ENCODE measurements at regions not wholly inside any gene's neighbourhood (a gene's known extent, or its start where the extent isn't known, plus 50 kb on each side); places are given as distances from the start of the nearest gene placed in this dataset.

GRCh38 chr1:30345491-30346130 lies 377.8 kb downstream of the MATN1 start:
- DNase-seq = no peak

- DNase-seq = no peak
Measured at GRCh38 chr1:30343562-30343961, 379.8 kb downstream of the MATN1 start.

DNA sequence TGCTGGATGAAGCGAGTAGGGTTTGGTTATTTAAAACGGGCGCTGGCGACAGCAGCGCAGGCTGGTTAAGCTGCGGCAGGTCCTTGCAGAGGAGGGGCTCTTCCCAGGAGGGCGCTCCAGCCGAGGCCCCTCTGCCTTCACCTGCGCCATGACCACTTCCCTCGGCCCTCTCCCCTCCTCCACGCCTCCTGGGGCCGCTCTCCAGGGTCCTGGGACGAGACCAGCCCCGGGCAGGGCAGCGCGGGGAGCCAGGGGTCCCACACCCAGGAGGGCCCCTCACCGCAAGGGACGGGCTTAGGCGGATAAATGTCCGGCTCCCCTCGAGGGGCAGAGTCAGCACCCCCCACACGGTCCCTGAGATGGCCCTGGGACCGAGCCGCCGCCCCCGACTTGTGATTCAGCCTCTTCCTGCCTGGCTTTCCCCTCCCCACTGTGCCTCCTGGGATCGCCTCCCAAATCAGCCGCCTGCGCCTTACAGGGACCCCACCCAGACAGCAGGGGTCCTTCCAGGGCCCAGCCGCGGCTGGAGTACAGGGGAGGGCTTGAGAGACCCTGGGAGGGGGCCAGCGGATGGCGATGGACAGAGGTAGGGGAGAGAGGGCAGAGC lies 380.7 kb downstream of the MATN1 start:
- DNase-seq = no peak

- no peak for DNase-seq
Measured at GRCh38 chr1:30340934-30341333, 382.5 kb downstream of the MATN1 start.

- DNase-seq = no peak
Measured at GRCh38 chr1:30339866-30340265, 383.5 kb downstream of the MATN1 start.

DNA sequence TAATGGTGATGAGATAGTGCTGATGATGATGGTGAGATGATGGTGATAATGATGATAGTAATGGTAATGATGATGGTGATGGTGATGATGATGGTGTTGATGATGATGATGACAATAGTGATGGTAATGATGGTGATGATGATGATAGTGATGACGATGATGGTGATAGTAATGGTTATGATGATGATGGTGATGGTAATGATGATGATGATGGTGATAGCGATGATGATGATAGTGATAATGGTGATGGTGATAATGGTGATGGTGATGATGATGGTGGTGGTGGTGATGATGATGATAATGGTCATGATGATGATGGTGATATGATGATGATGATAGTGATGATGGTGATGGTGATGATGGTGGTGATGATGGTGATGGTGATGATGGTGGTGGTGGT lies 384.6 kb downstream of the MATN1 start:
- DNase-seq = no peak

- no peak for DNase-seq
Measured at GRCh38 chr1:30337324-30337620, 386.1 kb downstream of the MATN1 start.

DNA sequence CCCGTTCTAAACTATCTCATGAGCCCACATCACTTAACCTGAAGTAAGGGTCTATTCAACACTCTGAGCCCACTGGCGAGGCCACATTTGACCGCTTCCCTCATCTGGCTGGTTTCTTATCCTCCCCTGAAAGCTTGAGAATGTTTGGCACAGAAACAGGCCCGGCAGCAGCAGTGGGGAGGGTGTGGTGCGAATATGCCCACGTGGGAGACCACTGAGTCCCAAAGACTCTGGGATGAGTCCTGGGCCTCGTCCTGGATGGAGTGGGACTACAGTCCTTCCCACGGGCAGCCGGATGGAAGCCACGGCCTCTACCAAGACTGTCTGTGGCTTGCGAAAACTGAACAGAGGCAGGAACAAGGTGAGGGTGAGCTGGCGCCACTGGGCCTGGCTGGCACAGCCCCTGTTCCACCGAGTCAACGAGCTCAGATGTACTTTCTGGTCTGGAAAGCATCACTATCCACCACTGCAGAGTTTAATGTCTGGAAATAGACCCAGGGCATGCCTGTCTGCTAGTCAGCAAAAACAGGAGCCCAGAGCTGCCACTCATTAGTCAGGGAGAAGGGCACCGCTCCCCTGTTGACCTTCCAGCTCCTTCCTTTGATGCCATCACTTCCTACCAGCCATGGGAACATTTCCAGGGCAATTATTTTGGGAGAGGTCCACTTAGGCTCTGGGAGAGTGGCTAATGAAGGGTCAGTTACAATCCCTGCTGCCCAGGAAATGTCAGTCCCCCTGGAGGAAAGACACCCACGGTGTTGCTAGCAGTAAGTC lies 386.6 kb downstream of the MATN1 start:
- DNase-seq = no peak

DNA sequence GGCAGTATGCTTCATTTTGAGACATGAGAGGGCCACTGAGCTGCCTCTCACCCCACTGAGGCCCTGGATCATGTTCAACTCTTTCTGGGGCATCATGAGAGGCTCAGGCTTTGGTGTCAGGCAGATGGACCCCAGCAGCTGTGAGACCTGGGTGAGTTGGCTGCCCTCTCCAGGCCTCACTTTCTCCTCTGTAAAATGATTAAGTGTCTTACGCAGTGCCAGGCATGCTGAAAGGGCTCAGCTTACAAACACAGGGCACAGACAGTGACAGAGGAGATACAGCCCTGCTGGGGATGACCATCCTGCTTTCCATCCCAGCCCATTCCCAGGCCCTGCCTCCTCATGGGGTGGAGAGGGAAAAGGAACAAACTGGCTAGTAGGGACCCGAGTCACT lies 387.4 kb downstream of the MATN1 start:
- DNase-seq = no peak

DNA sequence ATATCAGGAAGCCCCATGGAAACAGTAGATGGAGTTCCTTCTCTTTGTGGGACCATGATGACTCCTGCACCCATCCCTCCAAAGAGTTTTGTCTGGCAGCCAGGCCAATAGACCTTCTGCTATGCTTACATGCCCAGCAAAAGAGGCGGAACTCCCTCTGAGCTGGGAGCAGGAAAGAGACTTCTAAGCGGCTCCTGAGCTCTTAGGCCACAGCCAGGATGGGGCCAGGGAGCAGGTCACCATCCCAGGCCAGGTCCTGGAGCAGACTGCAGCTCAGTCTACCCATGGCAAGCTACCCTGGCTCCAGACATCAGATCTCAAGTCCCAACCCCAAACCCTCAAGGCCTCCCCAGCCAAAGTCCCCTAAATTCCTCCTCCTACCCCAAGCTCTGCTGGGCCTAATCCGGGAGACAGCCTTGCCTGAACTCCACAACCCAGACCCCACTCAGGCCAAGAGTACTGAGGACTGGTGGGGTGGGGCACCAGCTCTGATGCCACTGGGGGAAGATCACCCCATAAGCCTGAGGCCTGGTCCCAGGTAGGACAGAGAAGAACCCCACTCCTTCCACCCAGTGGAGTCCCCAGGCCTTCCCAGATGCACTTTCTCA lies 387.9 kb downstream of the MATN1 start:
- DNase-seq = no peak

- no peak for DNase-seq
Measured at GRCh38 chr1:30334767-30335166, 388.6 kb downstream of the MATN1 start.

DNA sequence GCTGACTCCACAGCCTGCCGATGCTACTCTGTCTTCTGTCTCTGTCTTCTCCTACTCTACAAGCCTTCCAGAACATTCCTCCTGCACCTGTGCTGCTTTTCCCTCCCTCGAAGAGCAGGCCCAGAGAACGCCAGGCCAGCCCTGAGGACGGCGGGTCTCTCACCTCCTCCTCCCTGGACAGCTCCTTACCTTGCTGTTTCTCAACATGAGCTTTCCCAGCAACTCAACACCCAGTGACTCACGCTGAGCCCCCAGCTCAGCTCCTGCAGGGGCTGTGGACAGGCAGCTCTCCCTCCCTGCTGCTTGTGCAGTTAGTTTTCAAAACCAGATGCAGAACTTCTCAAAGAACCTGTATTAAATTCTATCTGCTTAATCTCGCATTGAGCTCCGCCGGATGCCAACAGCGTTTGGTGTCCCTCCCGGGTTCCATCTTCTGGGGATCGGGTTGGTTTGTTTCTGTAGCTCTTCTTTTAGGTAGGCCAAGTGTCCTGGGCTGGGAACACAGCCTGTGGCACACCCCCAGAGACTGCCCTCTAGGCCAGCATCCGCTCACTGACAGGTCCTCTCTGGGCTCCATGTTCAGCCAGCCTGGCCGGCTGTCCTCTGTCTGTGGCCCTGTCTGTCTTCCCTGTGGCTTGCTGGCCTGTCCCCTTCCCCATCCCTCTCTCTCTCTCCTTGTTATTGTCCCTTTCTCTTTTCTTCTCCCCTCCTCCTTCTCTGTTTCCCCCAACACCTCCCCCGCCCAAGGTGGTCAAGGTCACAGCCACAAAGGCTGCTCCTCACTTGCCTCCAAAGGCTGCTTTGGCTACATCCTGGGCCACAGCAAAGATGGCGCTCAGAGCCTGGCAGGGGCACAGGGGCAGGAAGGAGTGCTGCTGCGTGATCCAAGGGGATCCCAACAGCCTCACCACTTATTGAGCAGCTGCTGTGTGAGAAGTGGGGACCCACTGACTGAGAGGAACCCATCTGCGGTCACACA lies 391.0 kb downstream of the MATN1 start:
- DNase-seq = no peak

DNA sequence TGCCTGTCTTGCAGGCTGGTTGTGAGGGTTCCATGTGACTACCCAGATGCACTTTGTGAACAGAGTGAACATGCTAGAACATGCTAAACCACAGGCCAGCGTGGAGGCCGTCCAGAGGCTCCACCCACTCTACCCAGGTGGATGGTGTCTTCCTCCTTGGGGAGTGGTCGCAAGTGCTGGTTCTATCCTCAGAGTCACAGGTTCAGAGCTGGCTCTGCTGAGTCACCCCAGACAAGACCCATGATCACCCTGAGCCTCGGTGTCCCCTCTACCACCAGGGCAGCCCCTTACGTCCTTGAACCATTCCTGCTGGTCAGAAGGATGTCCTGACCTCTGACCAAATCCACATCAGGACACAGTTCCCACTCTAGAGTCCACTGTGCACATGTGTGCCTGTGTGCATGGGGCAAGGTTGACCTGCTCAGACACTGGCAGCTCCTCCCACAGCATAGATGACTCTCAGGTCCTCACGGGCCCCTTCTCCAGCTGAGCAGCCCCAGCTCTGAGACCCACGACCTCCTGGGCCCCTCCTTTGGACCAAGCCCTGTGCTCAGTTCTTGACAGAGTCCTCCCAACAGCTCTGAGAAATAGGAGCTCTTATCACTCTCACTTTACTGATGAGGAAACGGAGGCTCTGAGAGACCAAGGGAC lies 391.8 kb downstream of the MATN1 start:
- DNase-seq = no peak

DNA sequence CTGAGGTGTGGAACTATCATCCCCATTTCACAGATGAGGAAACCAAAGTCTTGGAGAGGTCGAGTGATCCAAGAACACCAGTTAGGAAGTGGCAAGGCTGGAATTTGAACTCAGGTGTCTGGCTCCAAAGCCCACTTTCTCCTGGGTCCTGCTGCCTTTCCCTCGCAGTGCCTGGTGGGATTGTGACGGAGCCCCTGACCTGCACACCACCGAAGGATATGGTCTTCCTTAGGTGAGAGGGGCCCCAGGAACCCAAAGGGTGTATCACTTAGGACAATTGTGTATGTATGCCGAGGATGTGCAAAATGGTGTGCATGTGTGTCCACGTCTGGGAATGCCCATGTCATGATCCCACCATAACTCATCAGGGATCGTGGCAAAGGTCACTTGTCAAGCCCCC lies 392.7 kb downstream of the MATN1 start:
- DNase-seq = no peak

DNA sequence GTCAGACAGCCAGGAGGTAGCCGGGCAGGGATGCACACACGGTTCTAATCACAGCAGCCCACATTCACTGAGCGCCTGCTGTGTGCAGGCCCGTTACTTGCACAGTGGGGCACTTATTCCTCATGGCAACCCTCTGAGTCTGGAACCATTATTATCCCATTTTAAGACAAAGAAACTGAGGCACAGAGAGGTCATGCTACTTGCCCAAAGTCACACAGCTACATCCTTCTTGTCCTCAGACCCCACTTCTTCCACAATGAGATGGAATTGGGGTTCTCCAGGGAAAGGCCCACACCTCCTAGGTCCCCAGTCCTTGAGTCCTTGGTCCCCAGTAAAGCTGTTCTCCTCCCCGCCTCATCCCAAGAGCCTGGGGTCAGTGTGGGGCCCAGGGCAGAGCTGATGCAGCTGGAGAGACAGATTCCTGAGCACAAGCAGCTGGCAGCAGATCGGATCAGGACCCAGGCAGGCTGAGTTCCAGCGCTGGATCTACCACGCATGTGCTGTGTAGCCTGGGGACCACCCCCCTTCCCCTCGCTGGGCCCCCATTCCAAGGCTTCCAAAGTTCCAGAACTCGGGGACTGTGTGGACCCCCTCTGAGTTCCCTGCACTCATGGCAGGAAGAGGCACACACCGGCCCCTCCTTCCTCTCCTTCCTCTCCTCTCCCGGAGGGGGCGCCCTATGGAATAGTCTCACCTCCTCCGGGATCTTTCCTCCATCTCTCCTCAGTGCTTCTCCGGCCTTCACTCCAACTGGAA lies 393.4 kb downstream of the MATN1 start:
- no peak for DNase-seq

GRCh38 chr1:30329263-30329753 lies 394.1 kb downstream of the MATN1 start:
- DNase-seq = no peak

DNA sequence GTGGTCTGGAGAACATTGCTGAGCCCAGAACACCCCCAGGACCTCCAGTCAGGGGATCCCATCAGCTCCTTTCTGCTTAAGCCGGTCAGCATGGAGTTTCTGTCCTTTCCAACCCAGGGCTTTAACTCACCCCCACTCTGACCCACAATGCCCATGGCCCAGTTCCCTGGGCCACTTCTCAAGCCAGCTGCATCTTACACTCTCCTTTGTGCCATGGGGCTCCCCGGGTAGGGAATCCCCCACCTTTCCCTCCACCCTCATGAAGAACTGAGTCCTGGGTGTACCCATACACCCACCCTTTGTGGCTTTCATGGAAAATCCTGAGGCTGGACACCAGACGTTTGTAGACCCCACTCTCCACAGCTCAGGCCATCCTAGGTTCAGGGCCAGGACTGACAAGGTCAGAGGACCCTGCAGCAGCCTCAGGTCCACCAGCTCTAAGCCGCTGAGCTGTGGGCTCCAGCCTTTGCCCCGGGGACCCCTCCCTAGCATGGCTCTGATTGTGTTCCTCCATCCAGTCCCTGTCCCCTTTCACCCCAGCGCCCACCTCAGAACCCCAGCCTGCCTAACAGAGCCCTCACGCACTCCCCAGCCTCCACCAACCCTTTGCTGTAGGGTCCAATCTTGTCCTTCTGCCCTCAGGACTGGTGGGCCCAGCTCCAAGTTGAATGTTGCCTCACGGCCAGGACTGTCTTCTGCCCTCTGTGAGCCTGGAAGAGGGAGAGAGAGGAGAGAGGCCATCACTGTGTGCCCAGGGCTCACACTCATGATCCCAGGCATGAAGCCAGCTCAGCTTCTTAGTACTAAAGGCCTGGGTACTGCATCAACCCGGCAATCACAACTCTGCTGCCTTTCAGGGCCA lies 394.8 kb downstream of the MATN1 start:
- no peak for DNase-seq

DNA sequence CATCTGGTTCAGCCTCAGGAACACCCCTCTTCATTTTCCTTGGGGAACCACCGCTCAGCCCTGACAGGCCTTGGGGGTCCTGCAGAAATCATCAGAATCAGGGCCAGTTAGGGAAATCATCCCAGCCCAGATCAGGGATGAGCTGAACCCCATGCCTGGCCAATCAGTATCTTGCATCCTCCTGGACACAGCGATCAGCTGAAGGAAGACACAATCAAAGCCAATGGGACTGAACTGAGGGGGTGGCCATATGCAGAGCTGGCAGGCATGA lies 395.4 kb downstream of the MATN1 start:
- DNase-seq = no peak

GRCh38 chr1:30327370-30328099 lies 395.9 kb downstream of the MATN1 start:
- DNase-seq = no peak

DNA sequence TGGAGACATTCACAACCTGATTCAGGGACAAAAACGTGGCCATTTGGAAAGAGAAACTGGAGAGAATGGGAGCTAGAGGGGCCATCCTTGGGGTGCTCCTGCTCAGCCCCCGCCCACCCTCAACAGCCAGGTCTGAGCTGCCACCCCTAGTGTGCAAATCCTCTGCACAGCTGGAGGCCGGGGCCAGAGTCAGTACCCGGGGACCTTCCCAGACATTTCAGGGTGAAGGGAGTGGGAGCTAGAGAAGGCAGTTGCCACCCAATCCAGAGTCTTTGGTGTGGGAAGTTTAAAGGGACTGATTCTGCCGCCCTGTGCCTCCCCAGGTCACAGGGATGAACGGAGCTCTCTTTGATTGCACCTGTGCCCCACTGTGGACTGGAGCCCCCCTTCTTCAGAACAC lies 397.4 kb downstream of the MATN1 start:
- DNase-seq = no peak
